HG02610 (cell line): ENCODE measurements at regions not wholly inside any gene's neighbourhood (a gene's known extent, or its start where the extent isn't known, plus 50 kb on each side); places are given as distances from the start of the nearest gene placed in this dataset.
"Not testable (repeated sequence)": the region's sequence is repeated elsewhere in the genome, so short reads cannot be mapped to it uniquely, and the experiment has no call there.

Experiments used
- ATAC-seq: cut with Tn5 transposase; IDR thresholded peaks from one replicate; pipeline ENCODE4 v1.9.1; 2021; ENCODE audit warnings: mild to moderate bottlenecking, moderate library complexity; ENCODE audit not compliant: unreplicated experiment

DNA sequence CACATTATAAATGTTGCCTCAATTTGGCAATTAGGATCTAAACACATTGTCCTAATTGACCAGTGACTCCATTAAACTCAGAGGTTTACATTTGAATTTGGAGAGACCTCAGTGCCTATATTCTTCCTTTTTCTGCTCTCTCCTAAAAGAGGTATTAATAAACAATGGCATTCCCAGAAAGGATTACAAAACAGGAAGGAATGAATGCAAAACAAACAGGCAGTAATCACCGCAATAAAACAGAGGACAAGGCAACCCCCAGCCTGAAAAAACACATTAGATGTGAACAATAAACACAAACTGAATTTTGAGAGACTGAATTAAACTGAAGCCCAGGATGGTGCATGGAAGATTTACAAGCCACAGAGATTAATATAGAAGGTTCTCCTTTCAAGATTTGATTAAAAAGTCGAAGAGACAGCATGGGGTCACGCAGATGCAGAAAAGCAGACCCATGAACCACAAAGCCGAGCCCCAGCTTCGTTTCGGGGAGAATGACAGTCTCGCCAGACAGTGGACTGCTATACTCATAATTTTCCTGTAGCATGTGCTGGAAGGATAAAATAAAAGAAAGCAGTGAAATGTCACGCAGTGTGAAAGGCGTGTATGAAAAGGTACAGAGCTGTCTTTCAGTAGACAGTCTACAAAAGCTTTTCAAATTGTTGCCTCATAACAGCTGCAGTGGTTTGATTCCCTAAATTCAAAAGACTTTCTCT, 503.0 kb downstream of the LIG4 start:
- ATAC-seq: no peak

DNA sequence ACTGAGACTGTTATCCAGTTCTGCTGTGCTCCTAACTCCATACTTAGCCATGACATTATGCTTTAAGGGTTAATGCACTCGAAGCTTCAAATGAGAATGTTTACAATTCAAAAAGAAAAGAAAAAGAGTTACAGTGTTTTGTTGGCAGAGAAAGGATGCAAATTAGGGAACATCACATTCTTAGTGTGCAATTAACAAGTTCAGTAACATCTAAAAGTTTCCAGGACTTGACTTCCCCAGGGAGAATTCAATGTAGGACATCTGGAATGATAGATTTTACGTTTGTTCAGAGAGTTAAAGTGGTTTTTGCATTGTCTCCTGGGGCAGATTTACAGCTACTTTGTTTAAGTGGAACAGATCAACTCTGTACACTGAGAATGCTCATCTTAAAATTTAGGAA, 525.2 kb downstream of the LIG4 start:
- no peak for ATAC-seq

- no peak for ATAC-seq
Observed at GRCh38 chr13:107685876-107686275, 529.5 kb downstream of the LIG4 start.

- ATAC-seq: no peak
Observed at GRCh38 chr13:107681600-107681999, 533.7 kb downstream of the LIG4 start.

DNA sequence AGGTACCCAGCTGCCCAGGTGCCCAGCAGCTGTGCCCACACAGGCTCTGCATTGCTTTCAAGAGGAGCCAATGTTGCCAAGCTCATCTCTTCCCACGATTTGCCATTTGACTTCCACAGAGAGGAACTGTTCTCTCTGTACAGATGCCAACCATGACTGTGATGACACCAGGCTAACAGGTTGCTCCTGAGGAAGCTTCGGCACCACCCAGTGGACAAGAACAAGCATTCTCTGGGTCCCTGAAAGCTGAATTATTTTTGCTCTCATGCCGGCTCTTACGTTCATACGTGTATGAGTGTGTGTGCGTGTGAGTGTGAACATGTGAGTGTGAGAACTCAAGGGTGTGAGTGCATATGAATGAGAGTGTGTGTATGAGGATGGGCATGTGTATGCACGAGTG, 535.2 kb downstream of the LIG4 start:
- ATAC-seq: no peak

DNA sequence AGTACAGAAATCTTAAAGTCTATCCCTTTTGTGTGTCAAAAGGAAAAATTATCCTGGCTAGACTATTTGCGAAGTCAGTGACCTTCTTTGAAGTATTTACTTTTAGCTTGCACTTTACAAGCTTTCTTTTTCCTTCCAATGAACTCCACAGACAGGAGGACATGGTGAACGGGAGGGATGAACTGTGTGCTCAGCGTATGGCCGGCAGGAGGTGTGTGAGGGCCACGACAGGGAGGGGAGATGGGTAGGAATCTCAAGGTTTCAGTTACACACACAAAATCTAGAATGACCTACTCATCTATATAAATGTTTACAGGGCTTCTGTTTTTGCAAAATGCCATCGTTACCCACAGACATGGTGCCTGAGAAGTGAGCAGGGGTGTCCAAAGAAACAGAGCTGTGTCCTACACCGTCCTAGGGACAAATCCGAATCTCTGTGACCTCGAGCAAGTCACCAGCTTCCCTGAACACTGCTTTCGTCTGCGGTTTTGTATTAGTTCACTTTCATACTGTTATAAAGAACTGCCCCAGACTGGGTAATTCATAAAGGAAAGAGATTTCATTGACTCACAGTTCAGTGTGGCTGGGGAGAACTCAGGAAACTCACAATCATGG, 537.2 kb downstream of the LIG4 start:
- ATAC-seq: no peak

DNA sequence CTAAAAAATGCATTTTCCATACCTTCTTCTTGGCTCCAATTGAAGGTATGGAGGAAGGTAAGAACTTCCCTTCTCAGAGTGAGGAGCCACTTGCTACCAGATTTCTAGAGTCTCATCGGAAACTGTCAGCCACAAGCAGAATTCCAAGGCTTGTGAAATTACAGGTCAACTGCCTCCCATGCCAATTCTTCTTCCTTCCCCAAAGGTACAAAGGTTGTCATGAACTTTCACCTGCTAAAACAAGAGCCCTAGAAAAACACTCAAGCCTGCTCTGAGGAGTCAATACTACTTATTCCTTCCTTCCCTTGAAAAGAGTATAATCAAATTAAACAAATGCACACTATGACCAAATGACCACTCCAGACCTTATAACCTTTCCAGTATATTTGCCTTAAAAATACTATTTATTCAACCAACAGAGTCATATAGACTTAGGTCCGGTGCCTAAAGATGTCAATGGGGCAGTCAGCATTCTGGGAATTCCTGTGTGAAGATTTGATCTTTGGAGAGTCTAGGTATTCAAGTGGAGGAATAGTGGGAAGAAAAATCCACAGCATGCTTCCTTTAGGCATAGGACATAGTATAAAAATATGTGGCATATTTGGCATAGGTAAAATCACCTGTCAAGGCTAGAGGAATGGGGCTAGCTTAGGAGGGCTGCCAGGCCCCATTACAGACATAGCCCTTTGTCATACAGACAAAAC, 539.3 kb downstream of the LIG4 start:
- ATAC-seq: no peak

DNA sequence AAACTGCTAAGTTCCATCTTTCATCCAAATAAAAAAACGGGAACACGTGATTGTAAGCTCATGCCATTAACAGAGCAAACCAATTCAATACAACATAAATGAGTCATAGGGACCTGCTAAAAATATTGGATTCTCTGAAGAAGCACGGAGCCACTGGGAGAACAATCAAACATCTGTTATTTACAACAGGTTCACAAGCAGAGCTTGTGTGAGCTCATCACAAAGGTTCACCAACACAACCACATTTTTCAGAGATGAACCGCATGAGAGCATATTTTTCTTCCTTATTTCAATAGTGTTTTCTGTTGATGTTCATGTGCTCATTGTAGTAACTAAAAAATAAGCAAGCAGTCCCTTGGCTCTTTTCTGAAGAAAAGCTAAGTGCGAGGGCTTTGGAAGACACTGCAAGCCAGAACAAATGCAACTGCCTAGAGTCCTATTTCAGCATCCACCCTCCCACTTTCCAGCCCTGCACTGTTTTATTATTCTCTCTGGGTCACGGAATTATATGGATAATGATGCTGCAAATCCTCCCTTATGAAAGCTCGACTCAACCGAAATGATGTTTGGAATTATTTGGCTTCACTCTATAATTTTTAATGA, 545.8 kb downstream of the LIG4 start:
- no peak for ATAC-seq

DNA sequence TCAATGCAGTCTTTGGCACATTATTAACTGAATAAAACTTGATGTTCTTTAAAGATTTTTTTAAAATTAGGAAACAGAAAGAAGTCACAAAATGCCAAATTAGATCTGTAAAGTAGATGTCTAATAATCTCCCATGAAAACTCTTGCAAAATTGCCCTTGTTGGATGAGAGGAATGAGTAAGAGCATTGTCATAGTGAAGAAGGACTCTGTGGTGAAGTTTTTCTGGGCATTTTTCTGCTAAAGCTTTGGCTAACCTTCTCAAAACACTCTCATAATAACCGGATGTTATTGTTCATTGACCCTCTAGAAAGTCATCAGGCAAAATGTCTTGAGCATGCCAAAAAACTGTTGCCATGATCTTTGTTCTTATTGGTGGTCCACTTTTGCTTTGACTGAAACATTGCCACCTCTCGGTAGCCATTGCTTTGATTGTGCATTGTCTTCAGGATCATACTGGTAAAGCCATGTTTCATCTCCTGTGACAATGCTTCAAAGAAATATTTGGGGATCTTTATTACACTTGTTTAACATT, 549.3 kb downstream of the LIG4 start:
- ATAC-seq: no peak

GRCh38 chr13:107650081-107650701, 565.1 kb downstream of the LIG4 start:
- peak; percentile 85 for ATAC-seq

- no peak for ATAC-seq
Observed at GRCh38 chr13:107649079-107649478, 566.3 kb downstream of the LIG4 start.

DNA sequence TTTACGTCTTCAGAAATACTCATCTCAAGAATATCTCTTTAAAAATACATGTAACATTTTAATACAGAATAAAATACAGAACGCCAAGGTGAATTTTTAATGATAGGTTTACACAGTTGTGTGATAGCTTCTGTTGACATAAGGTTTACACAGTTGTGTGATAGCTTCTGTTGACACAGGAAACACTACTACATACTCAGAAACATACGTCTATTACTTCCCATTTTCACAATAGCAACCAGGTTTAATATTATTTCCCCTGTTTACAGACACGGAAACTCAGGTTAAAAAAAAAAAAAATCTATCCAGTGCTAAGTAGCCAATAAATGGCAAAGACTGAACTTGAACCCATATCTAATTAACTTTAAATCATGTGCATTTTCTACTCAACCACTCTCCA, 571.2 kb downstream of the LIG4 start:
- ATAC-seq: no peak

GRCh38 chr13:107643615-107644014, 571.7 kb downstream of the LIG4 start:
- ATAC-seq: no peak

- ATAC-seq: no peak
Observed at GRCh38 chr13:107642831-107643230, 572.5 kb downstream of the LIG4 start.

DNA sequence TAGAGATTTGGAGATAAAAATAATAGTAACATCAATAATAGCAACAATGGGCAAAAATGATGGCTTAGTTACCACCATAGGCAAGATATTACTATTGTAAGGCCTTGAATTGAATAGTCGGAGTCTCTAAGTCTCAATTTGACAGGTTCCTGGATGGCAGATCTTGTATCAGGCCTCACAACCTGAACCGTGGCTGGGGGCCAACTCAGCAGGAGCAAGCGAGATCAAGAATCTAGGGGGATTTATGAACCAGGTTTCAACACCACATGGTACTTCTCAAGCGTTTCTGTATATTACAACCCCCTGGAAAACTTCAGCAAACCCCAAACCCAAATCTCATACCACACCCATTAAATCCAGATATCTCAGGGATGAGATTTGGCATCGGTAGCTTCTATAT, 573.8 kb downstream of the LIG4 start:
- no peak for ATAC-seq

DNA sequence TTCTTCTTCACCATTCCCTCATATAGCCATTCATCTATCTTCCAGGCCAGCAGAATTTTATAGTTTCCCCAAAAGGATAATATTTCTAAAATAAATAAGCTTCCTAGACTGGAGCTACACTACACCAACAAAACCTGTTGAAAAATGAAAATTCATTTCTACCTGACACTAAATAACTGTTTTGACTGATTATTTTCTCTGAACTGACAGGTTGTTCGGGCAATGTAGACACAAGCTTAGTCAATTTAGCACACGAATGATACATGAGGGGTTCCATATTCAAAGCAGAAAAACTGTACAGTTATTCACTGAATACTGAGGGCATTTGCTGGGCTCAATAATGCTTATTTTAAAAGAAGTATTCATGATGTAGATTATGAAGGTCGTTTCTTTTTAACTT, 589.7 kb downstream of the LIG4 start:
- ATAC-seq: no peak

DNA sequence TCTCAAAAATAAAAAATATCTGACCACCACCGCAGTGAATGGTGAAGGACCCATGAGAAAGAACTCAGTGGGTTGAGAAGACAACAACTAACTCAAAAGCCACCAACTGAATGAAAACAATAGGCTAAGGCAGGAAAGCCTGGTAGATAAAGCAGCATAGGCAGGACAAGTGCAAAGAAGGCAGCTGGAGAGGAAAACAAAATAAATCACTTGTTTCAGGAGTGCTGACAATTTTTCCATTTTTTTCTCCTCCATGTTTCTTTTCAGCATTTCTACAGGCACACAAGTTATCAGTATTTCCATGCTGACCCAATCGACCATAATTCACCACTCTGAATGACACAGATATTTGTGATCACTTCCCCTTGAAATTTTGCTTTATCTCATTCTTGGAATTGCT, 597.8 kb downstream of the LIG4 start:
- ATAC-seq: no peak

- ATAC-seq: no peak
Observed at GRCh38 chr13:107612376-107612775, 603.0 kb downstream of the LIG4 start.

- no peak for ATAC-seq
Observed at GRCh38 chr13:107608736-107609135, 606.6 kb downstream of the LIG4 start.

DNA sequence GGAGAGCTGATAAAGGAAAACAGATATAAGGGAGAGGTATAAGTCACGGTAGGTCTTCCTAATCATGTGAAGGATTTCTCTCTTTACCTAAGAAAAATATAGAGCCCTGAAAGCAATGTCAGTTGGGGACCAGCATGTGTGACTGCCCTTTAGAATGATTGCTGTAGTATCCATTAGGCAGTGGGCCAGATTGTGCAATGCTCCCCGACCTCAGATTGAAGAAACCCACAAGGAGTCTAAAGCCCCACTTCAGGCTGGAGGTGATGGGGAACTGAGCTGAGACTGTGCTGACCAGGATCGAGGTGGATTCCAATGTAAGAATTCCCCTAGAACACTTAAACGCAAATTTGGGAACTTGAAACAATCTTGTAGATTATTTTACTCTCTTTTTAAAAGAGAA, 614.4 kb downstream of the LIG4 start:
- no peak for ATAC-seq

DNA sequence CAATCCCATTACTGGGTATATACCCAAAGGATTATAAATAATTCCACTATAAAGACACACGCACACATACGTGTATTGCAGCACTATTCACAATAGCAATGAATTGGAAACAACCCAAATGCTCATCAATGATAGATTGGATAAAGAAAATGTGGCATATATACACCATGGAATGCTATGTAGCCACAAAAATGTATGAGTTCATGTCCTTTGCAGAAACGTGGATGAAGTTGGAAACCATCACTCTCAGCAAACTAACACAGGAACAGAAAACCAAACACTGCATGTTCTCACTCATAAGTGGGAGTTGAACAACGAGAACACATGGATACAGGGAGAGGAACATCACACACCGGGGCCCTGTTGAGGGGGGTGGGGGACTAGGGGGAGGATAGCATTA, 619.0 kb downstream of the LIG4 start:
- ATAC-seq: not testable (repeated sequence)
